ENCODE measurements at regions not wholly inside any gene's neighbourhood (a gene's known extent, or its start where the extent isn't known, plus 50 kb on each side); places are given as distances from the start of the nearest gene placed in this dataset.

- H3K4me3 Mint-ChIP-seq (ENCODE audit: low read depth) = no peak overlapping the region
- DNase-seq (ENCODE audit: low spot score, unreplicated experiment) = no peak
- H3K9me3 Mint-ChIP-seq (ENCODE audit: low read depth) = peaks cover 13% of the 10 kb centered on the region
- H3K4me1 Mint-ChIP-seq (ENCODE audit: low read depth) = no peaks in the 10 kb centered on the region
- no peak for TF ChIP-seq CTCF (IDR thresholded peaks at IDR 0.05; ENCODE audit: unreplicated experiment)
- H3K36me3 Mint-ChIP-seq (ENCODE audit: insufficient read depth) = no peaks in the 10 kb centered on the region
- H3K27ac Mint-ChIP-seq = no peak overlapping the region
- peaks cover 16% of the 10 kb centered on the region for H3K27me3 Mint-ChIP-seq
These were observed 334.0 kb downstream of the BUD13 start for GRCh38 chr11:116438651-116439360.

- Mint-ChIP-seq H3K4me3 (ENCODE audit: low read depth) (no peak overlapping the region), H3K9me3 (ENCODE audit: low read depth) (no peaks in the 10 kb centered on the region), H3K36me3 (ENCODE audit: insufficient read depth) (no peaks in the 10 kb centered on the region), H3K27ac (no peak overlapping the region), H3K4me1 (ENCODE audit: low read depth) (no peaks in the 10 kb centered on the region), H3K27me3 (peaks cover 27% of the 10 kb centered on the region)
- TF ChIP-seq CTCF (IDR thresholded peaks at IDR 0.05; ENCODE audit: unreplicated experiment) = no peak
- no peak for DNase-seq (ENCODE audit: low spot score, unreplicated experiment)
These were observed 337.8 kb downstream of the BUD13 start for GRCh38 chr11:116434986-116435385.

- no peaks in the 10 kb centered on the region for H3K36me3 Mint-ChIP-seq (ENCODE audit: insufficient read depth)
- no peak for TF ChIP-seq CTCF (IDR thresholded peaks at IDR 0.05; ENCODE audit: unreplicated experiment)
- no peak for DNase-seq (ENCODE audit: low spot score, unreplicated experiment)
- H3K27me3 Mint-ChIP-seq = peaks cover 38% of the 10 kb centered on the region
- no peaks in the 10 kb centered on the region for H3K9me3 Mint-ChIP-seq (ENCODE audit: low read depth)
- H3K27ac Mint-ChIP-seq = no peak overlapping the region
- peaks cover 12% of the 10 kb centered on the region for H3K4me1 Mint-ChIP-seq (ENCODE audit: low read depth)
- H3K4me3 Mint-ChIP-seq (ENCODE audit: low read depth) = no peak overlapping the region
These were observed 340.5 kb downstream of the BUD13 start for GRCh38 chr11:116432301-116432700.

- TF ChIP-seq CTCF (IDR thresholded peaks at IDR 0.05; ENCODE audit: unreplicated experiment) = no peak
- Mint-ChIP-seq H3K27ac (no peak overlapping the region), H3K27me3 (peaks cover 38% of the 10 kb centered on the region), H3K4me1 (ENCODE audit: low read depth) (peaks cover 12% of the 10 kb centered on the region), H3K36me3 (ENCODE audit: insufficient read depth) (no peaks in the 10 kb centered on the region), H3K9me3 (ENCODE audit: low read depth) (no peaks in the 10 kb centered on the region), H3K4me3 (ENCODE audit: low read depth) (no peak overlapping the region)
- no peak for DNase-seq (ENCODE audit: low spot score, unreplicated experiment)
These were observed 340.9 kb downstream of the BUD13 start for GRCh38 chr11:116431842-116432241.

- Mint-ChIP-seq H3K27ac (peak overlapping the region; percentile 81), H3K27me3 (peaks cover 32% of the 10 kb centered on the region), H3K9me3 (ENCODE audit: low read depth) (no peaks in the 10 kb centered on the region), H3K4me3 (ENCODE audit: low read depth) (no peak overlapping the region), H3K4me1 (ENCODE audit: low read depth) (peaks cover 12% of the 10 kb centered on the region), H3K36me3 (ENCODE audit: insufficient read depth) (no peaks in the 10 kb centered on the region)
- DNase-seq (ENCODE audit: low spot score, unreplicated experiment) = no peak
- TF ChIP-seq CTCF (IDR thresholded peaks at IDR 0.05; ENCODE audit: unreplicated experiment) = no peak
These were observed 344.2 kb downstream of the BUD13 start for GRCh38 chr11:116428638-116428975.

Data from progenitor cell of endocrine pancreas (in vitro differentiated cells).